HG02759 (cell line): ENCODE measurements at regions not wholly inside any gene's neighbourhood (a gene's known extent, or its start where the extent isn't known, plus 50 kb on each side); places are given as distances from the start of the nearest gene placed in this dataset.
"Not testable (repeated sequence)": the region's sequence is repeated elsewhere in the genome, so short reads cannot be mapped to it uniquely, and the experiment has no call there.

Experiments used
- ATAC-seq: cut with Tn5 transposase; IDR thresholded peaks from one replicate; pipeline ENCODE4 v1.9.1; 2021; ENCODE audit warnings: mild to moderate bottlenecking, moderate library complexity; ENCODE audit not compliant: unreplicated experiment

- no peak for ATAC-seq
Observed at GRCh38 chr15:53218666-53219580, 428.8 kb upstream of the ONECUT1 start.

- ATAC-seq: no peak
Observed at GRCh38 chr15:53216036-53216435, 425.9 kb upstream of the ONECUT1 start.

GRCh38 chr15:53213336-53213735 lies 423.2 kb upstream of the ONECUT1 start:
- ATAC-seq: no peak

GRCh38 chr15:53212785-53213184 lies 422.6 kb upstream of the ONECUT1 start:
- ATAC-seq: no peak

GRCh38 chr15:53210653-53211052 lies 420.5 kb upstream of the ONECUT1 start:
- no peak for ATAC-seq

- ATAC-seq: no peak
Observed at GRCh38 chr15:53209396-53210042, 419.4 kb upstream of the ONECUT1 start.

- no peak for ATAC-seq
Observed at GRCh38 chr15:53208751-53209150, 418.6 kb upstream of the ONECUT1 start.

- no peak for ATAC-seq
Observed at GRCh38 chr15:53203454-53203853, 413.3 kb upstream of the ONECUT1 start.

GRCh38 chr15:53202876-53203275 lies 412.7 kb upstream of the ONECUT1 start:
- ATAC-seq: no peak

- ATAC-seq: peak; percentile 97
Observed at GRCh38 chr15:53197426-53197839, 407.3 kb upstream of the ONECUT1 start.

GRCh38 chr15:53196788-53197187 lies 406.7 kb upstream of the ONECUT1 start:
- no peak for ATAC-seq

- no peak for ATAC-seq
Observed at GRCh38 chr15:53196242-53196641, 406.1 kb upstream of the ONECUT1 start.

- no peak for ATAC-seq
Observed at GRCh38 chr15:53193149-53193548, 403.0 kb upstream of the ONECUT1 start.

- ATAC-seq: no peak
Observed at GRCh38 chr15:53189860-53190259, 399.7 kb upstream of the ONECUT1 start.

- not testable (repeated sequence) for ATAC-seq
Observed at GRCh38 chr15:53183449-53183848, 393.3 kb upstream of the ONECUT1 start.

- ATAC-seq: no peak
Observed at GRCh38 chr15:53171571-53171970, 381.4 kb upstream of the ONECUT1 start.

- ATAC-seq: no peak
Observed at GRCh38 chr15:53166684-53167201, 376.6 kb upstream of the ONECUT1 start.

GRCh38 chr15:53165988-53166683 lies 376.0 kb upstream of the ONECUT1 start:
- ATAC-seq: no peak

- ATAC-seq: no peak
Observed at GRCh38 chr15:53160092-53160704, 370.1 kb upstream of the ONECUT1 start.

GRCh38 chr15:53159458-53159857 lies 369.3 kb upstream of the ONECUT1 start:
- ATAC-seq: no peak

- no peak for ATAC-seq
Observed at GRCh38 chr15:53158995-53159394, 368.9 kb upstream of the ONECUT1 start.
